HuH-7.5 (cell line): ENCODE measurements at regions not wholly inside any gene's neighbourhood (a gene's known extent, or its start where the extent isn't known, plus 50 kb on each side); places are given as distances from the start of the nearest gene placed in this dataset.

Source experiments
- DNase-seq: peaks from one replicate; pipeline ENCODE4 v3.0.0; 2011; ENCODE audit warnings: low spot score

DNA sequence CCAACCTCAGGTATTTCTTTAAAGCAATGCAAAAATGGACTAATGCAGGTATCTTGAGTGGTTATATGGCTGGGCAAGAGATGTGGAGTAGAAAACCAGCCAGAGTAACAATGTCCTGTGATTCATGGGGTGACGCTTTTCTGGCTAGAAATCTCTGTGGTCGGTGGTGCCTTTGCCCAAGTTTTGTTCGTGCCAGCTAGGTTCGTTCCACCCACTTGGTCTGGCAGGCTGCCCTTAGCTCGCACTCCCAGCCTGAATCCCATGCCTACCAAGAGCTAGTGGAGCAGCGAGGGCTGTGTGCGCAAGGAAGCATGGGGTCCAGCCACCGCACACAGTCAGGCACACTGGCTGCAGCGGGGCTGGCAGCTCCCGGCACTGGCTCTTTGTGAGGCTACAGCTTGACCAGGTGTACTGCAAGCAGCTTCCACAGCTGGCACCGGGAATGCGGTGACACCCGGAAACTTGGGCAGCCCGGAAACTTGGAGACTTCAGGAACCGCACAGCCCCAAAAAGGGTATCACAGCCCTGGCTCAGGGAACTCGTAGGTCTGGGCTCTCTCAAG, 349.6 kb upstream of the PCDH20 start:
- DNase-seq, result no peak

DNA sequence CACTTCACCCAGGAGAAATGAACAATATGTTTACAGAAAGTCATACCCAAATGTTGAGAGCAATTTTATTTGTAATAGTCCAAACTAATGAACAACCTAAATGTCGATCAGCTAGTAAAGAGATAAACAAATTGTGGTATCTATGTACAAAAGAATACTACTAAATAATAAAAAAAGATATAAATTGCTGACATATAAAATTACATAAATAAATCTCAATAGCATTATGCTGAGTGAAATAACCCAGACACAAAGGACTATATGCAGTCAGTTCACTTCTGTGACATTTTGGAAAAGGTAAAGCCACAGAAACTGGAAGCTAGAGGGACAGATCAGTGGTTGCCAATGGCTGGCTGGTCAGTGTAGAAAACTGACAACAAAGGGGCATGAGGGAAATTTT, 346.0 kb upstream of the PCDH20 start:
- no peak for DNase-seq

DNA sequence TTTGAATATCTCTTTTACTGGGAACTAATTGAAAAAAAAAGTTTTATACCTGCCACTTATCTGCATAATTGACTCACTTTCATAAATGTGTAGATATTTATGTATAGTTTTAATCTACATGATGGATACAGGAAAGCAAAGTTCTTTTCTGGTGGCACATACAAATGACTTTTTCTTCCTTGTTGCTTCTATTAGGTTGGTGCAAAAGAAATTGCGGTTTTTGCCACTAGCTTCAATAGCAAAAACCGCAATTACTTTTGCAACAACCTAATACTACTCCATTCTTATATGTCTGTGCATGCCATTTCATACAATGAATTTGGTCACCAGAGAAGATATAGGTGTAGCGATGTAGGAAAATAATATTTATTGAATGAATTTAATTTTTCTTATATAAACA, 344.5 kb upstream of the PCDH20 start:
- no peak for DNase-seq

DNA sequence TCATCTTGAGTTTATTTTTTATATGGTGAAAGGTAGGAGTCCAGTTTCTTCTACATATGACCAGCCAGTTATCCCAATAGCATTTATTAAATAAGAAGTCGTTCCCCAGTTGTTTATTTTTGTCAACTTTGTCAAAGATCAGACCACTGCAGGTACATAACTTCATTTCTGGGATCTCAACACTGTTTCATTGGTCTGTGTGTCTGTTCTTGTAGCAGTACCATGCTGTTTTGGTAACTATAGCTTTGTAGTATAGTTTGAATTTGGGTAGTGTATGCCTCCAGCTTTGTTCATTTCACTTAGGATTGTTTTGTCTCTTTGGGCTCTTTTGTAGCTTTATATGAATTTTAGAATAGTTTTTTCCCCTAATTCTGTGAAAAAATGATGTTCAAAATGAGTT, 340.4 kb upstream of the PCDH20 start:
- DNase-seq, result no peak

DNA sequence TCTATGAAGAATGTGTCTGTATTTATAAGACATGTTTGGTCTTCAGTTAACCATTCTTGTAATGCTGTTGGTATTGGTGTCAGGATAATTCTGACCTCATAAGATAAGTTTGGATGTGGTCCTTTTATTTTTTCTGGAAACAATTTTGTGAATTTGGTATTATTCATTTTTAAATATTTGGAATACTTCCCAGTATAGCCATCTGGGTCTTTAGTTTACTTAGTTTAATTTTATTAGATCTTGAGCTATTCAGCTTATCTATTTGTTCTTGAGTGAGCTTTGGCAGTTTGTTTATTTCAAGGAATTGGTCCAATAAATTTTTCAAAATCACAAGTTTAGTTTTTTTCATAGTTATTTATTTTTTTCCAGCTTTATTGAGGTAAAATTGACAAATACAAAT, 335.4 kb upstream of the PCDH20 start:
- no peak for DNase-seq

DNA sequence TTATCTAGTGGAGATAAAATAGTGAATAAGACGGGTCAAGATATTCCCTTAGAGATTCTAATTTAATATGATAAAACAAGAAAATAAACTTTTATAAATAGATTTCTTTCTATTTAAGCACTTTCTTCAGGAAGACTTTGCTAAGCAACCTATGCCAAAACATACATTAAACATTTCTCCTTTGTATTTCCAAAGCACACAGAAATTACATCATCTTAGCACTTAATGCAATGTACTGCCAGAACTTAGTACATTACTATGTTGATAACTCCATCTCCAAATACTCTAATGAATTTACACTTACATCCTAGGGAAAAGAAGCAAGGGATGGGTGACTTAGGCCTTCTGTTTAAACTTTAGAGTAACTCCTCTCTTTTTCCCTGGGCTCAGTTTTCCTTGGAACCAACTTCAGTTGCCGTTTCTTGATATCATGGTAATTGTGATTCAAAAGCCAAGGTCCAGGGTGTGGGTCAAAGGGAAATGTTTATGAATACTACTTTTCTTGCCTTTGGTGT, 322.6 kb upstream of the PCDH20 start:
- no peak for DNase-seq

DNA sequence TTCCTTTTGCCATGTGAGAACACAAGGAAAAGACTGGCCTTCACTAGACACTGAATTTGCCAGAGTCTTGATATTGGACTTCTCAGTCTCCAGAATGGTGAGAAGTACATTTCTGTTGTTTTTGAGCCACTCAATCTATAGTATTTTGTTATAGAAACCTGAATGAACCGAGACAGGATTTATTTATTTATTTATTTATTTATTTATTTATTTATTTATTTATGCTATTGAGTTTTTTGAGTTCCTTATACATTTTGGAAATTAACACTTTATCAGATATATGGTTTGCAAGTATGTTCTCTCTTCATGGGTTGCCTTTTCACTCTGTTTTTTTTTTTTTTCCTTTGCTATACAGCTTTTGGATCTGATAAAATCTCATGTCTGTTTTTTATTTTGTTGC, 319.0 kb upstream of the PCDH20 start:
- no peak for DNase-seq

DNA sequence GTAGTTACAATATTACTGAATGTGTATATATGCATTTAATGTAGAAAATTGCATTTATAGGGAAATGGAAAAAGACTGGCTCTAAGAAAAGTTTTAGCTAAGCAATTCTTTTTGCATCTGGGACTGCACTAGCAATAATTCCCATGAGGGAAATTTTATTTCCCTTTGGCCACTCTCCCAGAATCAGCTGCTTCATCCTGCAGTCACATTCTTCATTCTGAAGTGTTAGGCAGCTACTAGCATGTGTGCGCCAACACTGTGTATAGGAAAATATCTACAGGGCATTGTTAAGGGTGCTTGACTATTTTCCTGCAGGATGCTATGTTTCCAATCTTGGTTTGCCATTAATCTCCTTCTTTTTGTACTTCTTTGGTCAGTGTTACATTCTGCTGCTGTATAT, 312.8 kb upstream of the PCDH20 start:
- no peak for DNase-seq

DNA sequence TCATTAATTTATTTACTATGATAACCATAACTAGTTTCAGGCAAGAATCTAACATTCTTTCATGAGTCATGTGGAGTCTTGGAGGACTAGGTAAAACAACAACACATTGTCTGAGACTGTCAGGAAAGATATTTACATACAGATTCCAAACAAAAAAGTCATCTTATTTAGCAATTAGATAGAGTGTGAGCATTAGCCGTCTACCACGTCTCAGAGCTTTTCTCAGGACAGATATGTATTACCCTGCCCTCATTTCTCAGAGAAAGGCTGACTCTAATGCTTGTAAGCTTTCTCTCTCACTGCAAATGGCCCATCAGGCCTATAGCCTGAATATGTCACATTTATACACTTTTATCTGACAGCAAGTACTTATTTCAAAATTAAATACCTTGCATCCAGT, 312.1 kb upstream of the PCDH20 start:
- no peak for DNase-seq

DNA sequence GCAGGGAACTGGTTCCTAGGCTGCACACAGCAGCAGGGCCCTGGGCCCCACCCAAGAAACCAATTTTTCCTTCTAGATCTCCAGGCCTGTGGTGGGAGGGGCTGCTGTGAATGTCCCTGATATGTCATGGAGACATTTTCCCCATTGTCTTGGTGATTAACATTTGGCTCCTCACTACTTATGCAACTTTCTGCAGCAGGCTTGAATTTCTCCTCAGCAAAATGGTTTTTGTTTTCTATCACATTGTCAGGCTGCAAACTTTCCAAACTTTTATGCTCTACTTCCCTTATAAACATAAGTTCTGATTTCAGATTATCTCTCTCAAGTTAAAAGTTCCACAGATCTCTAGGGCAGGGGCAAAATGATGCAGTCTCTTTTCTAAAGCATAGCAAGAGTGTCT, 310.2 kb upstream of the PCDH20 start:
- DNase-seq, result no peak

DNA sequence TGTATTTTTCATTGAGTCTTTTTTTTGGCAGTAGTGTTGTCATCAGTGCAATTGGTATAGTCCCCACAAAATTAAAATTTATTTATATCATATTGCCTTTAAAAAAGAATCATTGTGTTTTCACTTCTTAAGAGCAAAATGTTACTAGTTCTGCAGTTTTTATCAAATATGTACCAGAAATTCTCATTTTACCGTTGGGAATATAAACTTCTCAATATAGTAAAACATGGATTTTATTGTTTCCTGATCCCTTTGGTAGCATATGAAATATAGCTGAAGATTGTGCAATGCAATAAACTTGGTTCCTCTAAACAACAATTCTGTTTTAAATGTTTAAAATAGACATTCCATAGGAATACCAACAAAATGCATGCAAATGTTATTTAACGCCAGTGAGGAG, 306.5 kb upstream of the PCDH20 start:
- no peak for DNase-seq

DNA sequence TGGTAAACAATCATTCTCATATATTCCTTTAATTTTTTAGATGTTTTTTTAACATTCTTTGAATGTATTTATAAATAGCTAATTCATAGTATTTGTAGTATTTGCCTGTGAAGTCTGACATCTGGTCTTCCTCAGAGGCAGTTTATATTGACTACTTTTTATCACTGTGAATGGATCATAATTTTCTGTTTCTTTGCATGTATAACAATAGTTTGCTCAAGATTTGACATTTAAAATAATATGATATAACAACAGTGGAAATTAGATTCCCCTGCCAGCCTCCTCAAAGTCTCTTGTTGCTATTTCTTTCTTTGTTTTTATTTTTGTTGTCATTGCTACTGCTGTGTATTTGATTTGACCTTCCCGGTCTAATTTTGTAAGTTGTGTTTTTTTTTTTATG, 297.0 kb upstream of the PCDH20 start:
- no peak for DNase-seq

DNA sequence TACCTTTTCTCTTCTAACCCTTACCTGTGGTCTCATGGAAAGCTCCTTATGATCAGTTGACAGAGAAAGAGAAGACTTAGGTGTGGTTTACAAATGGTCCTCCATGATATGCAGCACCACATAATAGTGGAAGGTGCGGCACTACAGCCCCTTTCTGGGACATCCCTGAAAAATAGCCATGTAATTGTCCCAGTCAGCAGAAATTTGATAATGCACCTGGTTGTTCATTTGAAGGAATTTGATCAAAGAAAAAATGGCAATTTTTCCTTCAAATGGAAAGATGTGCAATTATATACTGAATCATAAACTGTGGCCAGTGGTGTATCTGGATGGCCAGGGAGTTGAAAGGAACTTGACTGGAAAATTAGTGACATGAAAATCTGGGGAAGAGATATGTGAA, 293.6 kb upstream of the PCDH20 start:
- no peak for DNase-seq

DNA sequence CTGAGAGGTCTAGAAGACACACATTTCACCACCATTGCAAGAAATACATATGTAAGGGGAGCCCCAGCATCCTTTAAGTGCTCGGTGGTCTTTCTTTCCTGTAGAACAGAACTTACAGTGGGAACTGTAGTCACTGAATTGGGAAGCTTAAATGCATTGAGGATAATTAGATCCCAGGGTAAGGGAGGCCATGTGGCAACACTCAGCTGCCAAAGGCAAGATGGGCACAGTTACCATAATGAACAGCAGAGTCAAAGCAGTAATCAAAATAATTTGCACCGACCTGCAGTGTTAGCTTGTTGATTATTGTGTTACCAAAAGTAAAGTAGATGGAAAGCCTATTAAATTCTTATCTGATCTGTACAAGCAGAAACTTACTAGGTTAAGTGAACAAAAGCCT, 291.2 kb upstream of the PCDH20 start:
- no peak for DNase-seq

DNA sequence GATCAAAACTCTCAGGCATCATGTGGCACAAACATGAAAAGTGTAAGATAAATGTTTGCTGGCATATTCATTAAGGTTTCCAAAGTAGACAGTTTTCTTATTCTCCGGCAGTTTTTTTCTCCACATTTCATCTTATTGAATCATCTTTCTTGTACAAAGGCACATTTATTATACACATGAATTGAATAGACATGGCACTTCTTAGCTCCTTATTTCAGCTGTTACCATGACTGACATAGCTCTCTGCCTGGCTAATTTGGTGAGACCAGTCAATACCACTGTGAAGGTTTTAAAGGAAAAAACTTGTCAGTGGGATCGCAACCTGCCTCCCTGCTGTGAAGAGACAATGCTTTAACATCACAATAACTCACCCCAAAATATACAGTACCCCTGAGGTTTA, 285.0 kb upstream of the PCDH20 start:
- DNase-seq, result no peak

DNA sequence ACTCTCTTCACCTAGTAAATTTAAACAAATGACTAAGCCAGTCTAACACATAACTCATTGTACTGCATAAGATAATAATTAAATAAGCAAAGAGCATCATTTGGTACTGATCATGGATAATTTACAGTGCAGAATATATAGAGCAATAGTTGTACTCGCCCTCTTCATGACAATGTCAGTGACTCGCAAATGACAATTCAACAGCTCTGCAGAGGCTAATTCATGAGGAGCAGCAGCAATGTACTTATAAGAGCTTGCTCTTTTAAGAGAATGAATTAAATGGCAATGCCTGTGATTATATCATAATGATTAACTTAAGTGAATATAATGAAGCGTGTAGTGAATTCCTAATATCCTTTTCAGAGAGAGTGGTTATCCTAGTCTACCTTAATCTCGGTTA, 284.5 kb upstream of the PCDH20 start:
- no peak for DNase-seq

DNA sequence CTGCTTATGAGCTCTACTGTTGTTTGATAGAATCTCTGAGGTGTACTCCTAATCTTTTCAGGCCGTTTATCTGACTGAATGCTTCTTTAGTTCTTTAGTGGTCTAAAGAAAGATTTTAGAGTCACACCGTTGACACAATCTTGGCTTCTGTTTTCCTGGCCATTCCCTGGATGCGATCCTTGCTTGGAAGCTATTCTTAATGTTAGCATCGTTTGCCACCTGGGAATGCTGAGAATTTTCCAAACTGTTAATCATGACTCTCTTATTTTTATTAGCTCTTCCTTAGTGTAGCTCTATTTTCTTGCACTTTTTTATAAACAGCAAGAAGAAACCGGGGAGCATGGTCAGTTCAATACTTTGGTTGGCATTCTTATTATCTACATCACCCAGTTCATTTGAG, 281.0 kb upstream of the PCDH20 start:
- no peak for DNase-seq

DNA sequence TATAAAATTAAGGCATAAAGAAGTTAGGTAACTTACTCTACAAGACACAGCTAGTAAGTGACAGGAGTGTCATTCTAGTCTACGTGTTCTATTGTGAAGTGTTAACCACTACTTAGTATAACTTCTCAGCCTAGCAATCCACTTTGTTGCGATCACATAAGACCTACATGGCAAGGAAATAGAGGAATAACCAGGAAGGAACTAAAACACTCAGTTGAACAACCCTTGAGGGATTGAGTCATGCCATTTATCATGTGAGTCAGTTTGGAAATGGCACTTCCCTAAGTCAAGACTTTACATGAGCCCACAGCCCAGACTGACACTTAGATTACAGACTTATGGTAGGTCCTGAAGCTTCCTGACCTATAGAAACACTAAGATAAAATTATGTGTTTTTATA, 279.5 kb upstream of the PCDH20 start:
- no peak for DNase-seq

DNA sequence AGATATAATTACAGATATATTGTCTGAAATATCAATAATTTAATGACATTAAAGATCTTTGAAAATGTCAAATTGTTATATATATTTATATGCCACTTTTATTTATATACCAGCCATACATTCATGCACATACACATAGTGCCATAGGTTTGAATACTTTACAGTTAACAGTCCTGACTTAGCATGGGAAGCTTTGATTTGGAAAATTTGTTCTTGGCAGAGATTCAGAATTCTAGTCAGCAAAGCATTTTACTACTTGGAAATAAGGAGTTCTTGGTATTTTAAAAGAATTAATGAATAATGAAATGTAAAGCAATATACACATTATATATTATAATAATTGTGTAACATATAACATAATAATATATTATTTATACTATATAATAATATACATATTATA, 277.0 kb upstream of the PCDH20 start:
- DNase-seq, result no peak

DNA sequence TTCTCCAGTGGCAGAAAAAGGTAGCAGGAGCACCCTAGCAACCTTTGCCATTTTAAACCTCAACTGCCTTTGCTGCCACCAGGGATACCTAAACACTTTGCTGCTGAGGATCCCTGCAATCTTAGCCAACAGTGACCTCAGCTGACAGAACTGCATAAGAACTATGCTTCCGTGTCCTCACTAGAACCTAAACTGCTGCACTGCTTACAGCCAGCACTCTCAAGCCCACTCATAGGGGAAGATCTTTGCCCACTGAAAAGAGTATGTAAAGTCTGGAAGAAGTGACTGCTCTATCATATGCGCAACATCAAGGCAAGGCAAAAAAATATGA, 270.0 kb upstream of the PCDH20 start:
- DNase-seq, result no peak

DNA sequence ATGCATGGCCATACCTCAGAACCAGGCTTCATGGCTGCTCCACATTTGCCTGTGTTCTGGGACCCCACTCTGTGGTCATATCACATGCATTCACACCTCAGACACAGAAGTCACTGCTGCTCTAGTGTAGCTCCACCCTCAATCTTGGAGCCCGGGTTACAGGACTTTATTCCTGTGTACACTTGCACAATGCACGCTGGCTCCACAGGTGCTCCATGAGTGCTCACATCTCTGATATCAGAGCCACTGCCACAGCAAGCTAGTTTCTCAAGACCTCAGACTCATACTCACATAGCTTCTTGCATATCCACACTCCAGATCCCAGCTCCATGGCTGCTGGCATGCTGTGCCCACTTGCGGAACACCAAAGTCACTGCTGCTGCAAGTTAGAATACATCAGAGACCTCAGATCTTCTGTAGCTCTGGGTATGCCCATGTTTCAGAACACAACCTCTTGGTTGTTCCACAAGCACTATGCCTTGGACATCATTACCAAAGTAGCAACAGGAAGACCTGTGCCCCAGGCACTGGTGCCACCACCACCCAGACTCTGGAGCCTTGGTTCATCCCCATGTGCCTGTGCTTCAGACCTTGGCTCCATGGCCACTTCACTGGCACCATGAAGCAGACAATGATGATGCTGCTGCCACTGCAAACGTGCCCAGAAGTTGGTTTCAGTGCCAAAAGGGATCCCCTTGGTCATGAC, 269.5 kb upstream of the PCDH20 start:
- no peak for DNase-seq

DNA sequence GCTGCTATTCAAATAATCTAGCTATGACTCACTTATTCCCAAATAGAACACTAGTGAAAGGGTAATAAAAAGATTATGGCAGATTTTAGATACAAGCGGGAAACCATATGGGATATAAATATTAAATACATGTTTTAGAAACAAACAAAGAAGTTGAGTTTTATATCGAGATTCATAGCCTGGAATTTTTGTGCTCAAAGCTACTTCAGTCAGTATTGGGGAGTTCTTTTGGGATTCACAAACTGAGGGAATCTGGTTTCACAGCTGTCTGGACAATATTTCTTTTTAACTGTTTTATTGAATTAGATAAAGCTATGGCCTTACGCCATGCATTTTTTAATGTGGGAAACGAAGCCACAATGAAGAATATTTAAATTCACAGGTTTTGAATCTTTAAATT, 257.1 kb upstream of the PCDH20 start:
- DNase-seq, result no peak

DNA sequence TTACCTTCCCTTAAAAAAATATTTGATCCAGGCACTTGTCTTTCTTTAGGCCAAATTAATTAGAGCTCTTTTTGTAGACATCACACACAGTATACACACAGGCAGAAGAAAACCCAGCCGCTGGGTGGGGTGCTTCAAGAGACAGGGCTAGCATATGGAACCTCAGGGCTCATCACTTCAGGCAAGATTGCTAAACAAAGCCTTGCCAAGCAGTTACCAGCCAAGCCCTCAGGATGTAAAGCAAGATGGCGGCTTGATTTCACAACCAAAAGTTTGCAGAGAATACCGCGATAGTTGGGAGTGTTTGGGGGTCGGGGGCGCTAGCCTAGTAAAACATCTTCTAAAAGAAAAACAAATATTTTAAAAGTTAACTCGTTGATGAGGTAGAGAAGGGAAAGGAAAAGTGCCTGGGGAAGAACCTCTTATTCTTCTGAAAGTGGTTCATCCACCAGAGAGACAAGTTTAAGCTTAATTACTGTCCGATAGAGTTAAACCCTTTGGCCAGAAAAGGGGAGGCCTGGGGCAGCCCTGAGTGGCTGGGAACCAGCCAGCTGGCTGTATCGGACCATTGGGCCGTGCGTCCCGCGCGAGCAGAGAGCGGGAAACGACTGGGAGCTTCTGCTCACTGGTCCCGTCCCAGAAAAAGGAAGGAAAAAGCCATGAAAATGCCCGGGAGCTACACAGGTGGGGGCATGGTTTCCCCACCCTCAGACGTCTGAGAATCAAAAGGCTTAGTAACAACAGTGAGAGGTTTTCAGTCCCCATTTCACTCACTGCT, 254.9 kb upstream of the PCDH20 start:
- DNase-seq, result no peak
